Nephron (organoid): ENCODE measurements at regions not wholly inside any gene's neighbourhood (a gene's known extent, or its start where the extent isn't known, plus 50 kb on each side); places are given as distances from the start of the nearest gene placed in this dataset.

Experiments
- H3K27ac Mint-ChIP-seq, 3 experiments: 2 replicates each; pipeline ENCODE4 v1.8.0; 2020; ENCODE audit warnings: mixed read lengths in 3 of 3, mild to moderate bottlenecking in 2 of 3, moderate library complexity in 1 of 3
- H3K27me3 Mint-ChIP-seq: 2 replicates; pipeline ENCODE4 v1.8.0; 2021; ENCODE audit warnings: low read depth, mild to moderate bottlenecking, moderate library complexity, mixed read lengths
- H3K36me3 Mint-ChIP-seq: 2 replicates; pipeline ENCODE4 v1.8.0; 2020; ENCODE audit warnings: low read depth, mixed read lengths
- H3K4me1 Mint-ChIP-seq: 2 replicates; pipeline ENCODE4 v1.8.0; 2020; ENCODE audit warnings: mixed read lengths
- H3K4me3 Mint-ChIP-seq, 3 experiments: 2 replicates each; pipeline ENCODE4 v1.8.0; 2020; ENCODE audit warnings: mild to moderate bottlenecking in 3 of 3, mixed read lengths in 3 of 3, moderate library complexity in 2 of 3
- H3K9me3 Mint-ChIP-seq: 2 replicates; pipeline ENCODE4 v1.8.0; 2020; ENCODE audit warnings: mixed read lengths
- TF ChIP-seq, protein P1 (sequence below), 3 experiments: fragments of 200-600 bp; sonication (generic); IDR thresholded peaks; one replicate each; pipeline ENCODE4 v1.5.0; 2021; ENCODE audit warnings: antibody characterized with exemption in 3 of 3; ENCODE audit not compliant: unreplicated experiment in 3 of 3

DNA sequence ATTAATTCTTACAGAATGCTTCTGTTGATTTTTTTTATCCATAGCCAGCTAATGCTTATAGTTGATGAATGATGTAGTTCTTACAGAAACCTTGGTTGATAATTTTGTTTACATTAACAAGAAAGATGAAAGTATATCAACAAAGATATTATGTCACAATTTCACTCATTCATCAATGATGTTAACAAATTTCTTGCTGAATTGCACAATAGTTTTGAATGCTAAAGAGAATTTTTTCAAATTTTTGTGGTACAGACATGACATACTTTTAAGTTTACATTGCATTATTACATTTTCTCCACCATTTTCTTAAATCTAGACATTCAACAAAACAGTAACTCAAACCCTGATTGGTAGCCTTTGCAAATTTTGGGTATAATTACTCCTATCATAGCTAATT, 236.3 kb downstream of the FOXD2 start:
- Mint-ChIP-seq H3K27ac (no peak overlapping the region), H3K9me3 (peaks cover 9% of the 10 kb centered on the region), H3K4me3 (no peak overlapping the region), H3K27me3 (peaks cover 6% of the 10 kb centered on the region), H3K4me1 (peaks cover 25% of the 10 kb centered on the region), H3K36me3 (peaks cover 4% of the 10 kb centered on the region)
- TF ChIP-seq, protein P1, sequence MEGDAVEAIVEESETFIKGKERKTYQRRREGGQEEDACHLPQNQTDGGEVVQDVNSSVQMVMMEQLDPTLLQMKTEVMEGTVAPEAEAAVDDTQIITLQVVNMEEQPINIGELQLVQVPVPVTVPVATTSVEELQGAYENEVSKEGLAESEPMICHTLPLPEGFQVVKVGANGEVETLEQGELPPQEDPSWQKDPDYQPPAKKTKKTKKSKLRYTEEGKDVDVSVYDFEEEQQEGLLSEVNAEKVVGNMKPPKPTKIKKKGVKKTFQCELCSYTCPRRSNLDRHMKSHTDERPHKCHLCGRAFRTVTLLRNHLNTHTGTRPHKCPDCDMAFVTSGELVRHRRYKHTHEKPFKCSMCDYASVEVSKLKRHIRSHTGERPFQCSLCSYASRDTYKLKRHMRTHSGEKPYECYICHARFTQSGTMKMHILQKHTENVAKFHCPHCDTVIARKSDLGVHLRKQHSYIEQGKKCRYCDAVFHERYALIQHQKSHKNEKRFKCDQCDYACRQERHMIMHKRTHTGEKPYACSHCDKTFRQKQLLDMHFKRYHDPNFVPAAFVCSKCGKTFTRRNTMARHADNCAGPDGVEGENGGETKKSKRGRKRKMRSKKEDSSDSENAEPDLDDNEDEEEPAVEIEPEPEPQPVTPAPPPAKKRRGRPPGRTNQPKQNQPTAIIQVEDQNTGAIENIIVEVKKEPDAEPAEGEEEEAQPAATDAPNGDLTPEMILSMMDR (IDR thresholded peaks at IDR 0.05; ENCODE audit: unreplicated experiment in 3 of 3): no peak

DNA sequence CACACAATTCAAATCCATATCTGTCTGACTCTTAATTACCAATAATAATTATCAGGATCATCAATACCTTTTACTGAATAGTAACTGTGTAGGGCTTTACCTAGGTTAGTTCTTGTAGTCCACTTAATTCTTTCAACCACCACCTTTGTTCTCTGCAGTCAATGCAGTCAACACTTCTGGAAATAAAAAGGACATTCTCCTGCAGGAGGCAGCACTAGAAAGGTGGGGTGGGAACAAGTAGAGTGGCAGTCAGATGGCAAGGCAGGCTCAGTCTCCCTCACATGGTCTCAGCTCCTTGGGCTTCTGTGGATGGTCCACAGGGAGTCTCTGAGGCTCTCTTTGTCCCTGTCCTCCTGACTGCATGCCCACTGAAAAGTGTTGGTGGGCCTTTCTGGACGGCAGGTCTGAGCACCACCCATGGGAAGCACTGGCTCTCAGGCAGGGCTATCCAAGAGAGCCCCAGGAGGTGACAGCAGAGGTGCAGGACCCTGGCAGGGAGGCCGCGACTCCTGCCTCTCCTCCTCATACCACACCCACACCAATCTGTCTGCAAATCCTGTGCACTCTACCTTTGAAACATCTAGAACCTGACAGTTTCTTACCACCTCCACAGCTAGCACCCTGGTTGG, 237.3 kb downstream of the FOXD2 start:
- Mint-ChIP-seq H3K27ac (no peak overlapping the region), H3K4me1 (peaks cover 32% of the 10 kb centered on the region), H3K4me3 (no peak overlapping the region), H3K9me3 (peaks cover 9% of the 10 kb centered on the region), H3K27me3 (peaks cover 6% of the 10 kb centered on the region), H3K36me3 (peaks cover 4% of the 10 kb centered on the region)
- TF ChIP-seq, protein P1 (IDR thresholded peaks at IDR 0.05; ENCODE audit: unreplicated experiment in 3 of 3): no peak

DNA sequence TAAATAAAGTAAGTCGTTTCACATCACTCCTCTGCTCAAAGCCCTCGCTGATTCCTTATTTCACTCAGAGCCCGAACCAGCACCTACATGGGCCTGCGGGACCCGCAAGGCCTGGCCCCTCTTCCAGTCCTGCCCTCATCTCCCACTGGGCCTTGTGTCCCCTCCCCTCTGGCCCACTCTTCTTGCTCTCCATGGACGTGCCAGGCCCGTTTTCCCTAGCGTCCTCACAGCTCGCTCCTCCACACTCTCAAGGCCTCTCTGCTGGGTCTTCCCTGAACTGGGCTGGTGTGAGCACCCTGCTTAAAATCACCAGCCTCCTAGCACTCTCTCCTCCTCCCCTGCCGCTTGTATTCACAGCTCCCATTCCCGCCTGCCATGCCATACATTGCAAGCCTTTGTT, 237.9 kb downstream of the FOXD2 start:
- H3K9me3 Mint-ChIP-seq: peaks cover 9% of the 10 kb centered on the region
- peaks cover 34% of the 10 kb centered on the region for H3K4me1 Mint-ChIP-seq
- peaks cover 4% of the 10 kb centered on the region for H3K36me3 Mint-ChIP-seq
- H3K4me3 Mint-ChIP-seq: no peak overlapping the region
- H3K27me3 Mint-ChIP-seq: peaks cover 2% of the 10 kb centered on the region
- peak overlapping the region in 2 of 3 experiments; percentile 20 to 46 for H3K27ac Mint-ChIP-seq
- TF ChIP-seq, protein P1 (IDR thresholded peaks at IDR 0.05; ENCODE audit: unreplicated experiment in 3 of 3): no peak

DNA sequence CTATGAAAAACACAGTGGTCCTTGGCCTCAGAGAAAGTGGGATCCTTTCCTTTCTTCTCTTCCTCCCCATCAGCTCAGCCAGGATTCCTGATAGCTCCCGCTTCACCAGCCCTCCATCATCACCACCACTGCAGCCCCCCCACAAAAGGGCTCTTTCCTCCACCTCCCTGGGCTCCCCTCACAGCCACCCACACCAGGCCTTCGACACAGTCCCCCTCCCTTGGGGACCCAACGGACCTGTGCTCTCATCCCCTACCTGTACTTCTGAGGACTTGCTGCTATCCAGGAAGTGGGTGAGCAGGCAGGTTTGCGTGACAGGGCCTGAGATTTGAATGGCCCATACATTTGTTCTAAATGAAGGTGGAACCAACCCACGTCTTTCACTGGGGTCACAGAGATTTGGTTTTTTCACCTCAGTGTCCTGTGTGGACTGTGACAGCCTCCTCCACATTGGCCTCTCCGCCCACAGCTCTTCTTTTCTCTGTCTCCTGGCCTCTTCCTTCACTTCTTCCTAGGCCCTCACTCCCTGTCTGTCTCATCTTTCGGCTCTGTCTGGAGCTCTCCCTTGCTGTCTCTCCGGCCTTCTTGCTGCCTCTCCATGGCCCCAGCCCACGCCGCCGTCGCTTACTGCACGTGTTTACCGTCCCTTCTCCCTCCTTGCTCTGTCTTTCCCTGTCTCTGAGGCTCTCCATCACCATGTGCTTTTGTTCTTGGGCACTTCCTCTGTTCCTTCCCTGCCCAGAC, 238.6 kb downstream of the FOXD2 start:
- Mint-ChIP-seq H3K27me3 (peaks cover 7% of the 10 kb centered on the region), H3K4me3 (no peak overlapping the region), H3K4me1 (peaks cover 37% of the 10 kb centered on the region), H3K9me3 (peaks cover 9% of the 10 kb centered on the region), H3K27ac (peak overlapping the region; percentile 46 to 88 (median 72)), H3K36me3 (peaks cover 4% of the 10 kb centered on the region)
- TF ChIP-seq, protein P1 (IDR thresholded peaks at IDR 0.05; ENCODE audit: unreplicated experiment in 3 of 3): no peak

DNA sequence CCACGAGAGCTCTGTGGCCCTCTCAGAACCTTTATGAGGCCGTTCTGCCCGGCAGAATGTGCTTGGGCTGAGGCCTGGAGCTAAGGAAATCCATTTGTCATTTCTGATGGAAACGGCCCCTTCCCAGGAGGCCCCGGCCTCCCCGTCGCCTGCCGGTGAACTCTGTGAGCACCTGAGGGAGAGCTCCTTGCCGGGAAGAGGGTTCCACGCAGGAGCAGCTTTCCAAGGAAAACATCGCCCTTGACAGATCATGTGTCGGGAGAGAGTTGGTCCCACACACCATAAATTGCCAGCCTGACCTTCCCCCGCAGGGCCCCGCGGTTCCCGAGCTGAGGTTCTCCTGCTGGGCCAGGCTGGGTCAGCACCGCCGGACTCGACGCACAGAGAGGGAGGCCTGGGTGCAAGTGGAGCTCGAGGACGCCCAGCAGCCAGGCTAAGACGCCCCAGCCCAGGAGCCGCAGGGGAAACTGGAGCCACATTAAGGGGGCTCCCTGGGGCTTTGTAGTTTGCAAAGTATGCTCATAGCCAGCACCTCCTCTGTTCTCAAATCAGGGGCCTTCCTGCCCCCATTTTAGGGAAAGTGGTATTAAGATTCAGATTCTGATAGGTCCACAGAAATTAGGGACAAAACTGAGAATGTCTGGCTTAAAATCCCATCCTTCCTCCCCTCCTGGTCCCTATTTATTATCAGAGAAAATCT, 239.5 kb downstream of the FOXD2 start:
- H3K4me3 Mint-ChIP-seq: no peak overlapping the region
- H3K36me3 Mint-ChIP-seq: peaks cover 4% of the 10 kb centered on the region
- peaks cover 37% of the 10 kb centered on the region for H3K4me1 Mint-ChIP-seq
- peaks cover 9% of the 10 kb centered on the region for H3K9me3 Mint-ChIP-seq
- H3K27me3 Mint-ChIP-seq: peaks cover 11% of the 10 kb centered on the region
- TF ChIP-seq, protein P1 (IDR thresholded peaks at IDR 0.05; ENCODE audit: unreplicated experiment in 3 of 3): no peak
- peak overlapping the region; percentile 46 to 88 (median 72) for H3K27ac Mint-ChIP-seq
